Mesendoderm (in vitro differentiated cells): ENCODE measurements at regions not wholly inside any gene's neighbourhood (a gene's known extent, or its start where the extent isn't known, plus 50 kb on each side); places are given as distances from the start of the nearest gene placed in this dataset.

Experiments used
- DNase-seq: peaks from one replicate; pipeline ENCODE4 v3.0.0; 2013
- H2AK5ac ChIP-seq: 2 replicates; pipeline ENCODE4 v1.6.1; 2013; ENCODE audit warnings: low read length, inconsistent platforms
- H2BK120ac ChIP-seq: 2 replicates; pipeline ENCODE4 v1.6.1; 2013; ENCODE audit warnings: low read depth, mild to moderate bottlenecking, low read length, moderate library complexity, mixed read lengths
- H2BK15ac ChIP-seq: replicated peaks from 2 replicates; pipeline ENCODE4 v1.6.1; 2013; ENCODE audit warnings: low read depth, mild to moderate bottlenecking, moderate library complexity
- H2BK5ac ChIP-seq: 2 replicates; pipeline ENCODE4 v1.6.1; 2013; ENCODE audit warnings: low read length, inconsistent platforms
- H3K18ac ChIP-seq: 2 replicates; pipeline ENCODE4 v1.6.1; 2013; ENCODE audit warnings: mild to moderate bottlenecking, low read length, mixed read lengths
- H3K23ac ChIP-seq: one replicate; pipeline ENCODE4 v1.6.1; 2013; ENCODE audit warnings: low read length
- H3K27ac ChIP-seq: 2 replicates; pipeline ENCODE4 v1.5.1; 2013; ENCODE audit warnings: low read depth, mild to moderate bottlenecking, inconsistent platforms, low read length, moderate library complexity
- H3K27me3 ChIP-seq: 2 replicates; pipeline ENCODE4 v1.6.1; 2013; ENCODE audit warnings: low read length, control low read depth, mild to moderate bottlenecking, inconsistent platforms; ENCODE audit not compliant: insufficient read depth, poor library complexity
- H3K36me3 ChIP-seq: 2 replicates; pipeline ENCODE4 v1.6.1; 2013; ENCODE audit warnings: low read length, inconsistent platforms; ENCODE audit not compliant: control insufficient read depth, insufficient read depth
- H3K4ac ChIP-seq: one replicate; pipeline ENCODE4 v1.6.1; 2013; ENCODE audit warnings: low read depth, mild to moderate bottlenecking, low read length, moderate library complexity
- H3K4me1 ChIP-seq: 2 replicates; pipeline ENCODE4 v1.6.1; 2013; ENCODE audit warnings: low read depth, low read length, inconsistent platforms; ENCODE audit not compliant: control insufficient read depth
- H3K4me2 ChIP-seq: 2 replicates; pipeline ENCODE4 v1.6.1; 2013; ENCODE audit warnings: low read length
- H3K4me3 ChIP-seq: 2 replicates; pipeline ENCODE4 v1.5.1; 2013; ENCODE audit warnings: mild to moderate bottlenecking, low read length
- H3K56ac ChIP-seq: one replicate; pipeline ENCODE4 v1.6.1; 2013; ENCODE audit warnings: low read length
- H3K79me1 ChIP-seq: 2 replicates; pipeline ENCODE4 v1.6.1; 2013; ENCODE audit warnings: low read length, inconsistent platforms
- H3K79me2 ChIP-seq: 2 replicates; pipeline ENCODE4 v1.6.1; 2013; ENCODE audit warnings: mild to moderate bottlenecking, low read length; ENCODE audit not compliant: control insufficient read depth, insufficient read depth
- H3K9ac ChIP-seq: 2 replicates; pipeline ENCODE4 v1.6.1; 2013; ENCODE audit warnings: low read length, inconsistent platforms
- H4K5ac ChIP-seq: one replicate; pipeline ENCODE4 v1.6.1; 2013; ENCODE audit warnings: low read length
- H4K8ac ChIP-seq: one replicate; pipeline ENCODE4 v1.6.1; 2013; ENCODE audit warnings: low read depth, mild to moderate bottlenecking, control low read depth, low read length, moderate library complexity
- WGBS: extraction: QIAGEN DNeasy Blood & Tissue Kit; methylation state at CpG from one replicate; pipeline ENCODE4 v1.1.7; 2013; ENCODE audit warnings: low lambda C conversion rate, missing lambda C conversion rate; ENCODE audit not compliant: insufficient coverage; ENCODE audit errors: extremely low coverage; 5-methylcytosine and 5-hydroxymethylcytosine counted together

DNA sequence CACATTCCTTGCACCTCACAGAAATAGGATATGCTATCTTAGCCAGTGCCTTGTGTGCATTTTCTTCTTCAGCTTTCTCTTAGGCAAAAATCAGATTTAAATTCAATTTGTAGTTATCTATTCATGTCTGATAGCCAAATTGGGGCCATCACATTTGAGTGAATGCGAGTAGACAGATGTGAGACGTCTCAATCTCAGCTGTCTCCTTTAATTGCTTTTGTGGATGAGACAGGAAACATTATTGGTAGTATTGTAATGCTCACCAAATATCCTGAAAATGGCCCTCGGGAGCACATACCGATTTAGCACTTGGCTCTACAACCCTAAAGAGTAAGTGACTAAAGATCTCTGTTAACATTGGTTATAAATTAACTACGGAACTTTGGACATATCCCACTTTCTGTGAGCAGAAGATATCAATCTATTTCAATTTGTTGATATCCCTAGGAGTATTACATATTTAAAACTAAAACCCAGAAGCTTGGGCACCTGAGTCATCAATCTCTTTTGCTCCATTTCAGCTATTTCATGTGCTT, 1012.5 kb upstream of the TMEM132C start:
- no peak overlapping the region for H3K9ac ChIP-seq
- no peak overlapping the region for H3K4ac ChIP-seq
- H3K27ac ChIP-seq, result no peak overlapping the region
- no peaks in the 10 kb centered on the region for H3K79me2 ChIP-seq
- no peak overlapping the region for H3K4me2 ChIP-seq
- H3K79me1 ChIP-seq, result no peaks in the 10 kb centered on the region
- no peak overlapping the region for H2BK5ac ChIP-seq
- no peak overlapping the region for H4K8ac ChIP-seq
- no CpG with 5 or more reads among the region's 5 CpGs for WGBS
- no peak overlapping the region for H3K56ac ChIP-seq
- no peak overlapping the region for H2BK15ac ChIP-seq
- DNase-seq, result no peak
- no peak overlapping the region for H2BK120ac ChIP-seq
- H2AK5ac ChIP-seq, result no peak overlapping the region
- no peaks in the 10 kb centered on the region for H3K36me3 ChIP-seq
- H3K18ac ChIP-seq, result no peak overlapping the region
- no peak overlapping the region for H4K5ac ChIP-seq
- no peaks in the 10 kb centered on the region for H3K27me3 ChIP-seq
- no peaks in the 10 kb centered on the region for H3K4me1 ChIP-seq
- H3K23ac ChIP-seq, result no peak overlapping the region
- H3K4me3 ChIP-seq, result no peak overlapping the region

GRCh38 chr12:127257366-127257935, 1009.5 kb upstream of the TMEM132C start:
- no CpG with 5 or more reads among the region's 5 CpGs for WGBS

GRCh38 chr12:127260531-127260930, 1006.4 kb upstream of the TMEM132C start:
- Histone ChIP-seq H3K4me1 (no peaks in the 10 kb centered on the region), H3K23ac (no peak overlapping the region), H3K18ac (no peak overlapping the region), H3K4me2 (no peak overlapping the region), H3K9ac (no peak overlapping the region), H3K79me1 (no peaks in the 10 kb centered on the region), H3K79me2 (no peaks in the 10 kb centered on the region), H3K4me3 (no peak overlapping the region), H2BK120ac (no peak overlapping the region), H3K36me3 (no peaks in the 10 kb centered on the region), H3K27ac (no peak overlapping the region), H2BK5ac (no peak overlapping the region), H4K8ac (no peak overlapping the region), H2AK5ac (no peak overlapping the region), H2BK15ac (no peak overlapping the region), H3K4ac (no peak overlapping the region), H3K27me3 (no peaks in the 10 kb centered on the region), H3K56ac (no peak overlapping the region), H4K5ac (no peak overlapping the region)
- DNase-seq, result no peak
- 100% methylated on average over 1 of the region's 3 CpGs for whole genome bisulfite sequencing

More at GRCh38 chr12:127257366-127257935, 1009.5 kb upstream of the TMEM132C start:
- no peak overlapping the region for H2BK15ac ChIP-seq
- H3K4ac ChIP-seq, result no peak overlapping the region
- no peak overlapping the region for H3K9ac ChIP-seq
- no peaks in the 10 kb centered on the region for H3K79me2 ChIP-seq
- H3K18ac ChIP-seq, result no peak overlapping the region
- no peak for DNase-seq
- H3K4me1 ChIP-seq, result no peaks in the 10 kb centered on the region
- H3K27ac ChIP-seq, result no peak overlapping the region
- H3K79me1 ChIP-seq, result no peaks in the 10 kb centered on the region
- no peak overlapping the region for H2BK5ac ChIP-seq
- H3K23ac ChIP-seq, result no peak overlapping the region
- H2BK120ac ChIP-seq, result no peak overlapping the region
- H3K36me3 ChIP-seq, result no peaks in the 10 kb centered on the region
- H4K8ac ChIP-seq, result no peak overlapping the region
- no peak overlapping the region for H3K4me3 ChIP-seq
- no peak overlapping the region for H2AK5ac ChIP-seq
- H3K56ac ChIP-seq, result no peak overlapping the region
- H3K4me2 ChIP-seq, result no peak overlapping the region
- H3K27me3 ChIP-seq, result no peaks in the 10 kb centered on the region
- no peak overlapping the region for H4K5ac ChIP-seq

DNA sequence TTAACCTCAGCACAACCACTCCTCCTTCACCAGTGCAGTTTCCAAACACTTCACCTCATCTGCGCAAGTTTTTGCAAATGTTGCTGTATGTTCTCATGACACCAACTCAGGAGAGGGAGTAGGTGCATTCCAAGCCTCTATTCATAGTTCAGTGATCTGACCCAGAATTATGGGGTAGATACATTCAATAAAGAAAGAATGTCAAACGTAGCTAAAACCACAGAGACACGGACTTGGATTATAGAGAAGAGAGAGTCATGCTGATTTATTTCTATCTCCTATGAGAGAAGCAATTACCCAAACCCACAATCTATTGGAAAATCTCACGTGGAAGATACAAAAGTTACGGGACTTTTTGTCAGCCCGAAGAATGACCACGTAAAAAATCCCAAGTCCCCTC, 1006.0 kb upstream of the TMEM132C start:
- no peak for DNase-seq
- H2BK120ac ChIP-seq, result no peak overlapping the region
- WGBS, result no CpG with 5 or more reads among the region's 7 CpGs

DNA sequence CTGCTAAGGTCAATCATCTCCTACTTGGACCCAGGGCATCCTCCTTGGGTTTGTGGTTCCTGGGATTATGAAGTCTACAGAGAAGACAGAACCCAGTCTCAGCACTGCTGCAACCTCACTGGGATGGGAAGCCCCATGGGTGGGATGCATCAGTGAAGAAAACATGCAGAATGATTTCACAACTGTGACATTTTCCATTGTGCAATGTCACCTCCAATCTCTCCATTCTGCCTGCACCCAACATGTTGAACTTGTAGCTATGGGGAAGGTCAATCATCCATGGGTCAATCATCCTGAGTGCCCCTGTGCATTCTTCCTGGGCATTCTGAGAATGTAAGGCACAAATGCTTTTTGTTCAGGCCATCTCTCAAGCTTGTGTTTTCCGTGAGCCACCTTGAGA, 1004.4 kb upstream of the TMEM132C start:
- Histone ChIP-seq H3K4me2 (no peak overlapping the region), H3K23ac (no peak overlapping the region), H4K5ac (no peak overlapping the region), H2BK15ac (no peak overlapping the region), H3K18ac (no peak overlapping the region), H3K79me2 (no peaks in the 10 kb centered on the region), H2BK120ac (no peak overlapping the region), H3K9ac (no peak overlapping the region), H3K4ac (no peak overlapping the region), H3K4me3 (no peak overlapping the region), H3K79me1 (no peaks in the 10 kb centered on the region), H2AK5ac (no peak overlapping the region), H3K4me1 (no peaks in the 10 kb centered on the region), H2BK5ac (no peak overlapping the region), H4K8ac (no peak overlapping the region), H3K56ac (no peak overlapping the region), H3K36me3 (no peaks in the 10 kb centered on the region), H3K27me3 (no peaks in the 10 kb centered on the region), H3K27ac (no peak overlapping the region)
- DNase-seq, result no peak
- no CpG with 5 or more reads among the region's 1 CpG for WGBS

More for the DNA sequence above, 1006.0 kb upstream of the TMEM132C start:
- no peak overlapping the region for H4K8ac ChIP-seq
- no peak overlapping the region for H4K5ac ChIP-seq
- H3K23ac ChIP-seq, result no peak overlapping the region
- H3K79me2 ChIP-seq, result no peaks in the 10 kb centered on the region
- no peak overlapping the region for H3K56ac ChIP-seq
- H3K4ac ChIP-seq, result no peak overlapping the region
- no peak overlapping the region for H3K27ac ChIP-seq
- no peak overlapping the region for H3K4me2 ChIP-seq
- H2BK15ac ChIP-seq, result no peak overlapping the region
- H3K4me1 ChIP-seq, result no peaks in the 10 kb centered on the region
- no peak overlapping the region for H3K9ac ChIP-seq
- H3K4me3 ChIP-seq, result no peak overlapping the region
- no peak overlapping the region for H2AK5ac ChIP-seq
- no peak overlapping the region for H3K18ac ChIP-seq
- no peak overlapping the region for H2BK5ac ChIP-seq
- H3K27me3 ChIP-seq, result no peaks in the 10 kb centered on the region
- H3K79me1 ChIP-seq, result no peaks in the 10 kb centered on the region
- no peaks in the 10 kb centered on the region for H3K36me3 ChIP-seq

DNA sequence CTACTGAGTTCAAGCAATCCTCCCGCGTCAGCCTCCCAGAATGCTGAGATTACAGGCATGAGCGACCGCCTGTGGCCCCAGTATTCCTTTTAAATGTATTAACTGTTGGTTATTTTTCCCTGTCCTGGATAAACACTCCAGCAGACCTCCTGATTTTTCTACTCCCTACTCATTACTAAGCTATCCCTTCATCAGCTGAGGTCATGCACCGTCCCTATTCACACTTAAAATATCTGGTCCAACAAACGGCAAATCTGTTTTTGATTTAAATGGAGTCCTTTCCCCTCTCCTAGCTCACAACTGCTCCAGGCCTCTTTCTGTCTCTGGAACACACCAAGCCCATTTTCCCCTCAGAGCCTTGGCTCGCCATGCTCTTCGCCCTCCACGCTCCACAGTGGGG, 1003.3 kb upstream of the TMEM132C start:
- WGBS, result no CpG with 5 or more reads among the region's 9 CpGs
- Histone ChIP-seq H3K4ac (no peak overlapping the region), H2BK5ac (no peak overlapping the region), H4K8ac (no peak overlapping the region), H3K23ac (no peak overlapping the region), H3K9ac (no peak overlapping the region), H3K27me3 (no peaks in the 10 kb centered on the region), H3K4me2 (no peak overlapping the region), H2BK15ac (no peak overlapping the region), H3K79me1 (no peaks in the 10 kb centered on the region), H3K4me3 (no peak overlapping the region), H3K36me3 (no peaks in the 10 kb centered on the region), H2AK5ac (no peak overlapping the region), H3K4me1 (no peaks in the 10 kb centered on the region), H3K79me2 (no peaks in the 10 kb centered on the region), H2BK120ac (no peak overlapping the region), H4K5ac (no peak overlapping the region), H3K18ac (no peak overlapping the region), H3K27ac (no peak overlapping the region), H3K56ac (no peak overlapping the region)
- no peak for DNase-seq
